ENCODE measurements at regions not wholly inside any gene's neighbourhood (a gene's known extent, or its start where the extent isn't known, plus 50 kb on each side); places are given as distances from the start of the nearest gene placed in this dataset.

GRCh38 chr11:28871090-28871489 is 762.9 kb downstream of the METTL15 start:
- no peak for DNase-seq

DNA sequence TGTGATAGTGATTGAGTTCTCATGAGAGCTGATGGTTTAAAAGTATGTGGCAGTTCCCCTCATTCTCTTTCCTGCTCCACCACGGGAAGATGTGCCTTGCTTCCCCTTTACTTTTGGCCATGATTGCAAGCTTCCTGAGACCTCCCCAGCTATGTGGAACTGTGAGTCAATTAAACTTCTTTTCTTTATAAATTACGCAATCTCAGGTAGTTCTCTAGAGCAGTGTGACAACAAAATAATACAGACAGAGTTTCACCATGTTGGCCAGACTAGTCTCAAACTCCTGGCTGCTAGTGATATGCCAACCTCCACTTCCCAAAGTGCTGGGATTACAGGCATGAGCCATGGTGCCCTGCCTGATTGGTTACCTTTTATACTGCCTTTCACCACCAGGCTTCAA is 755.2 kb downstream of the METTL15 start:
- DNase-seq: no peak

GRCh38 chr11:28860893-28861292 is 752.7 kb downstream of the METTL15 start:
- DNase-seq: no peak

DNA sequence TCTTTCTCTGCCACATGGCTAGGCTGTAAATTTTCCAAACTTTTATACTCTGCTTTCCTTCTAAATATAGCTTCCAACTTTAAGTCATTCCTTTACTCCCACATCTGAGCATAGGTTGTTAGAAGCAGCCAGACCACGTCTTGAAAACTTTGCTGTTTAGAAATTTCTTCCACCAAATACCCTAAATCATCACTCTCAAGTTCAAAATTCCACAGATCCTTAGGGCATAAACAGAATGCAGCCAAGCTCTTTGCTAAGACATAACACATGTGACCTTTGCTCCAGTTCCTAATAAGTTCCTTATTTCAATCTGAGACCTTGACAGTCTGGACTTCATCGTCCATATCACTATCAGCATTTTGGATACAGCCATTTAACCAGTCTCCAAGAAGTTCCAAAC is 749.9 kb downstream of the METTL15 start:
- DNase-seq: no peak

GRCh38 chr11:28849053-28849452 is 740.9 kb downstream of the METTL15 start:
- DNase-seq: no peak

DNA sequence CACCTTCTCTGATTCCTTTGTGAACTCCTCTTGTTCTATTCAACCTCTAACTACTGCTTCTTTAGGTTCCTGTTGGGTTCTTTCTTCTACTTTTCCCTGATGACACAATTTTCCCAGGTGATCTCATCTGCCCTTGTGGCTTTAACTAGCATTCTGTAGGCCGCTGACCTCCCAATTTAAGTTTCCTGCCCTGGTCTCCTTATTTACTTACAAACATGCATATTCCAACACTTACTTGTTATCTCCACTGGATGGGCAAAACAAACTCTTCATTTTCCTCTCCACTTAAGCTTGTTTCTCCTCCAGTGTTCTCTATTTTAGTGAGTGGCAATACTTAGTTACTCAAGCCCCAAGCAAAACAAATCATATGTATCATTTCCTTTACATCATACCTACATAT is 734.5 kb downstream of the METTL15 start:
- DNase-seq: no peak

- DNase-seq: no peak
Measured at GRCh38 chr11:28838741-28839140, 730.6 kb downstream of the METTL15 start.

- no peak for DNase-seq
Measured at GRCh38 chr11:28837599-28837998, 729.4 kb downstream of the METTL15 start.

GRCh38 chr11:28836285-28837081 is 728.3 kb downstream of the METTL15 start:
- no peak for DNase-seq

DNA sequence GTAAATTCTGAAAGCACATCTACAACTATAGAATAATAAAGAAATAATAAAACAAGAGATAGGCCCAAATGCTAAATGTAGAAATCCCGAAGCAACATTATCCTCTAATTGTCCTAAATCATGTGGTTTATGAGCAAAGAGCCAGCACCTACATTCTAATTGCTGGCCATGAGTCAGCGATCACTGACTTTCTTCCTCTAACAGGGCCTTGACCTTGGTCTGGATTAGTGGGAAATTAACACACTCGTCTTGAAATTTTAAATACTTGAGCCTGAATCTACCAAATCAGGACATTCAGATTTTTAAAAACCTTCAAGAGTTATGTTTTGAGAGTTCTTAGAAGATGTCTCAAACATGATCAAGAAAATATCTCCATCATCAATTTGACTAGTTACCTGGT is 727.6 kb downstream of the METTL15 start:
- DNase-seq: no peak

DNA sequence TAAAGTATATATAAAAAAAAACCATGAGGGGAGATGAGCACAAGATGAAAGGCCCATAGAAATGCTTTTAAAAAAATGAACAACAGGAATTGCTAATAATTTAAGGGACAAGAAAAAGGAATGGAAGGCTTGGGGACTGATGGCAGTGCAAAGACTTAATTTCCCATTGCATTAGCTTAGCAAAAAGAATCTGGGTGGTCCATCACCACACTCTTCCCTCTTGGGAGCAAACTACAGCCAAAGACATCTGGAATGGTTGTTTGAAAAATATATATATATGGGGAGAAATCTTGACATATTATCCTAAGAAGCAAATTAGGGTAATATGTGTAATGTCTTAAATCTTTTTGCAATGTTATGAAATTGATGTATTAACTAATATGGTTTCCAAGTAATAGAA is 727.1 kb downstream of the METTL15 start:
- DNase-seq: no peak

- no peak for DNase-seq
Measured at GRCh38 chr11:28834877-28835276, 726.7 kb downstream of the METTL15 start.

- DNase-seq: no peak
Measured at GRCh38 chr11:28833670-28834069, 725.5 kb downstream of the METTL15 start.

GRCh38 chr11:28833169-28833568 is 725.0 kb downstream of the METTL15 start:
- no peak for DNase-seq

DNA sequence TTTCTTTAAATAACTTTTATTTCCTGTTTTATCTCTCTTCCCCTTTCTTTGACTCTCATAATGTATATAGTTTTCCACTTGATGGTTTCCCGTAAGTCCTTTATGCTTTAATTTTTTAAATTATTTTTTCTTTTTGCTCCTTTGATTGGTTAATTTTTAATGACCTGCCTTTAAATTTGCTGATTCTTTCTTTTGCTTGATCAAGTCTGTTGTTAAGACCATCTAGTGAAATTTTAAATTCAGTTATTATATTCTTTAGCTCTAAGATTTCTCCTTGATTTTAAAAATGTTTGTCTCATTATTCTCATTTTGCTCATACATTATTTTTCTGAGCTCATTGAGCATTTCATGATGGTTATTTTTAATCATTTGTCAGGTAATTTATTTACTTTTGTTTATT is 718.6 kb downstream of the METTL15 start:
- no peak for DNase-seq

DNA sequence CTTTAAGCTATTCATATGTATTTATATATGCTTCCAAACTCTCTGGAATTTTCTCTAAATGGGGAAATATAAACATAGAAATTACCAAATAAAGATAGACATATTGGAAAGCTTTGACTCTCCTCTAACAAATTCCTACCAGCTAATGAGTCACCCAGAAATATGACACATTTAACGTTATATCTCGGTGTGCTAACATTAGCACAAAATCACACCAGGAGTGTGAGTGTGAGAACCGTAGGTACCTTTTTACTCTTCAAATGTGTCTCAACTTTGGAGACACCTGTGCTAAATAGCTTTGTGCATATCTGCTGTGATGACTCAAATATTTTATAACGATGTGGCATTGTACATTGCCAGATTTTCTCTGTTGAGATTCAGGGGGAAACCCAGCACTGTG is 714.4 kb downstream of the METTL15 start:
- no peak for DNase-seq

GRCh38 chr11:28820296-28820989 is 712.3 kb downstream of the METTL15 start:
- no peak for DNase-seq

GRCh38 chr11:28819741-28820140 is 711.6 kb downstream of the METTL15 start:
- DNase-seq: no peak

DNA sequence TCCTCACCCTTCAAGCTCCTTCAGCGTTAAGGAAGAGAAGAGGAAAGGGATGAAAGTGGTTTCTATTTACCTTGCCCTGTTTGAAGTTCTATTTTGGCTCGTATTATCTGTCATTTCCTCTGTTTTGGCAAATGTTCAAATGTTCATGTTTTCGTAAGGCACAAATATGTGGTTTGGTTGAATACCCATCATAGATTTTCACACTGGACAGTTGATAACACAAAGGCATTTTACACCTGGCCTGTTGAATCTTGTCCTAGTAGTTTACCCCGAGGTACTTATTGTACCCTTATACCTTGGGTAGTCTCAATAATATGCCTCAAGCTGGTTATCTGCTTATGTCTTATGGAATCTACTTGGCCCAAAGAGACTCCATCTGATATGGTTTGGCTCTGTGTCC is 706.9 kb downstream of the METTL15 start:
- DNase-seq: no peak

DNA sequence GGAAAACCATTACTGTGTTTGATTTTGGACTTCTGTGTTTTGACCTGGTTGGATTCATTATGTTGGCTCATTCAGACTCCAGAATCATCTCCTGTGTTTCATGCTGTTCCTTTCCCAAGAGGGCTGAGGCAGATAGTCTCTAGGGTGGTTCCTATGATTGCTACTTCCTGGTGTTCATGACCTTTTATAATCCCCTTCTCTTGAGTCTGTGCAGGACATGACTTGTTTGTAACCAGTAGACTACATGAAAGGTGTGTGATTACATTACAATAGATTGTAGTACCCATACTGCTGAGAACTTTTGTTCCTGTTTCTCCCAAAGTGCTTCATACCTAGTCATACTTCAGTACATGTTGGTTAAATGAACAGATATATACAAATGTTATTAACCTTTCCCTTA is 700.6 kb downstream of the METTL15 start:
- no peak for DNase-seq

DNA sequence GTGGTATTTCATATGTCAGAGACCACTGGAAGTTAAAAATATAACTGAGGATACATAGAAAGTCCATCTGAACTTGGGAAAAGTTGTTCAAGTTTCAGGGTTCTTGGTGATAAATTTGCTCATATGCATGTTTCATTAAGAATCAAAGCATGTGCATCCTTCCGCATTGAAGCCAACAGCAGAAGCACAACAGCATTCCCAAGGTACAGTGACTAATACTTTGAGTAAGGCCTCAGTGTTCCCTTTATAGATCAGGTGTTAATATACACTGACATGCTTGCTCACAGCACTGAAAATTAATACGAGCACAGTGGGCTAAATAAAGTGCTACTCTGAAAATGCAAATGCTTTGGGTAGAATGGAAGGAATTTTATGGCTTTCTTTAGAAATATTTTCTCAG is 691.1 kb downstream of the METTL15 start:
- DNase-seq: no peak

- DNase-seq: no peak
Measured at GRCh38 chr11:28798286-28798685, 690.1 kb downstream of the METTL15 start.

DNA sequence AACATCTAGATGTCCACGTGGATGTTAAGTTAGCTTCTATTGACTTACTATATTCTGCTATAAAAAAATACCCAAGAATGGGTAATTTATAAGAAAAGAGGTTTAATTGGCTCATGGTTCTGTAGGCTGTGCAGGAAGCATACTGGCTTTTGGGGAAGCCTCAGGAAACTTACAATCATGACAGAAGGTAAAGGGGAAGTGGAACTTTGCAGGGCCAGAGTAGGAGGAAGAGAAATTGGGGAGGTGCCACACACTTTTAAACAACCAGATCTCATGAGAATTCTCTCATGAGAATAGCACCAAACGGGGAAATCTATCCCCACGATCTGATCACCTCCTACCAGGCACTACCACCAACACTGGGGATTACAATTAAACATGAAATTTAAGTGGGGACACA is 689.3 kb downstream of the METTL15 start:
- no peak for DNase-seq

GRCh38 chr11:28794405-28794804 is 686.2 kb downstream of the METTL15 start:
- DNase-seq: no peak

DNA sequence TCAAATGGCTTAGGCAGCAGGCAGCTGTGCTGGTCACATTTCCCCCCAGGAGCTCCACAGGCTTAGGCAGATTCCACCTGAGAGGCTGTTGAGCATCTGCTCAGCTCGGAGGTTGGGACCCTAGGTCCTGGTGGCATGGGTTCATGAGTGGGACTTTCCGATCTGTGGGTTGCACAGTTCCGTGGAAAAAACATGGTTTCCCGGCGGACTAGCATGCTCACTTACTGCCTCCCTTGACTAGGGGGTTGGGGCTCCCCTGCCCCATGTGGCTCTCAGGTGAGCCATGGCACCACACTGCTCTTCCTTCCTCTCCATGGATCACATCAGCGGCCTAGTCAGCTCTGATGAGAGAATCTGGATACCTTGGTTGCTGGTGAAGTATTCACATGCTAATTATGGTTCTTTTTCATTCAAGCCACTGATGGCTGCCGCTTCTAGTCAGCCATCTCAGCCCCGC is 685.1 kb downstream of the METTL15 start:
- no peak for DNase-seq
